SKM-1 treated with dmso at 0.1 percent for 144 hours (cell line): ENCODE measurements at regions not wholly inside any gene's neighbourhood (a gene's known extent, or its start where the extent isn't known, plus 50 kb on each side); places are given as distances from the start of the nearest gene placed in this dataset.
"Not testable (repeated sequence)": the region's sequence is repeated elsewhere in the genome, so short reads cannot be mapped to it uniquely, and the experiment has no call there.

Experiments used
- DNase-seq: peaks from one replicate; lab custom pipeline; 2025; ENCODE audit not compliant: unreplicated experiment; lab: John Stamatoyannopoulos, UW

DNA sequence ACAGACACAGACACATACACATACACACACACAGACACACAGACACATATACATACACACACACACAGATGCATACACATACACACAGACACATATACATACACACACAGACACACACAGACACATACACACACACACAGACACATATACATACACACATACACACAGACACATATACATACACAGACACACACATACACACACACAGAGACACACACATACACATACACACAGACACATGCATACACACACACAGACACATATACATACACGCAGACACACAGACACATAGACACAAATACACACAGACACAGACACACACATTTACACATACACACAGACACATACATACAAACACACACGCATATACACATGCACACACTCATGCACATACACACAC, 81.5 kb upstream of the ARL4C start:
- no peak for DNase-seq

DNA sequence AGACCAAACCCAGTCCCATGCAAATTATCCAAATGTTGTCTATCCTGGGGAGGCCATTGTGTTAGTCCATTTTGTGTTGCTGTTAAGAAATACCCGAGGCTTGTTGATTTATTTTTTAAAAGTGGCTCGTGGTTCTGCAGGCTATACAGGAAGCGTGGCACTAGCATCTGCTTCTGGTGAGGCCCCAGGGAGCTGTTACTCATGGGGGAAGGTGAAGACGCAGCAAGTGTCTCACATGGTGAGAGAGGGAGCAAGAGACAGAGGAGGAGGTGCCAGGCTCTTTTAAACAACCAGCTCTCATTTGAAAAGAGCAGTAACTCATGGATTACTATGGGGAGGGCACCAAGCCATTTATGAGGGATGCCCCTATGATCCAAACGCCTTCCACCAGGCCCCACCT, 80.3 kb upstream of the ARL4C start:
- no peak for DNase-seq

DNA sequence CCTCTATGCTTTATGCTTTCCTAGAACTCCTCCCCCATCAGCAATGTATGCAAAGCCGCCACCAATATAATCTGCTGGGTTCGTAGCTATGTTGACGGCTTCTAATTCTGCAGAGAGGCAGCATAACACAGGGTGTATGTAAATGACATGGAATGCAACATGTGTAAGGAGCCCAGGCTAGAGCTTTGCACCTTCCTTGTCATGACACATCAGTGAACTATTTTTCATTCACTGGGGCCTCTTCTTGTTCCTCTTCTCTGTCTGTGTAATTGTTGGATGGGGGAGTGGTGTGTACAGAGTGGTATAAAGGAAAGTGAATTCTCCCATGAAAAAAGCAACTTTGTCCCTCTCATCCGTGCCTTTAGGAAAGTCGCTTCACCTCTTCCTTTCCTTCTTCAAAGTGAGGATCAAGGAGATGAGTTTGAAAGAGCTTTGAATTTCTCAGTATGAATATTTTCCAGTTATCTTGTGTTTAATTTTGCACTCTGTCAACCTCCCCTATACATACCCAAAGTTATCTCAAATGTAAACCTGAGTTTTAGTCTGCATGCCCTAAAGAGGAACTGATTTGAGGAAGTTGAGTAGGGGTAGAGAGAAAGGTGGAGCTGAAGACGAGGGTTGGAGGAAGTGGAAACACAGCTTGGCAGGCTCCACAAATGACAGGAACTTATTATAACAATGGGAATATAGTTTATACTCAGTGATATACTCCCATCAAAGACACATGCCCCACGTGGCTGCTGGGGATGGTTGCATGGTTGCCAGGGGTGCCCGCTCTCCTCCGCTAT, 74.9 kb upstream of the ARL4C start:
- peak; percentile 90 for DNase-seq

DNA sequence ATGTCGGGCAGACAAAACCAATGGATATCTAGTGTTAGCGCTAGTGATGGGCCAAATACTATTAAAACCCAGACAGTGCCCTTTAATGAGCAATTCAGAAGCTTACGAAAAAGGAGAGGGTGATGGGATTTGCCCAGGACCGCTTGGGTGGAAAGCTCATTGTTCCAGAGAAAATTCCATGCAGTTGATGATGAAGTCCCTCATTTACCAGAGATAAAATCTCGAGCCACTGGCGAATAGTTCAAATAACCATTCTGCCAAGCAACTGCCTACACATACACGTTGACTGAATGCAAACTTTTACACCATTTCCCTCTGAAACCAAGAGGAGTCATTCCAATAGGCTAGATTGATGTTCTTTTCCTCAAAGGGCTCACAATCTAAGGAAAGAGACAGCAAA, 73.6 kb upstream of the ARL4C start:
- no peak for DNase-seq

DNA sequence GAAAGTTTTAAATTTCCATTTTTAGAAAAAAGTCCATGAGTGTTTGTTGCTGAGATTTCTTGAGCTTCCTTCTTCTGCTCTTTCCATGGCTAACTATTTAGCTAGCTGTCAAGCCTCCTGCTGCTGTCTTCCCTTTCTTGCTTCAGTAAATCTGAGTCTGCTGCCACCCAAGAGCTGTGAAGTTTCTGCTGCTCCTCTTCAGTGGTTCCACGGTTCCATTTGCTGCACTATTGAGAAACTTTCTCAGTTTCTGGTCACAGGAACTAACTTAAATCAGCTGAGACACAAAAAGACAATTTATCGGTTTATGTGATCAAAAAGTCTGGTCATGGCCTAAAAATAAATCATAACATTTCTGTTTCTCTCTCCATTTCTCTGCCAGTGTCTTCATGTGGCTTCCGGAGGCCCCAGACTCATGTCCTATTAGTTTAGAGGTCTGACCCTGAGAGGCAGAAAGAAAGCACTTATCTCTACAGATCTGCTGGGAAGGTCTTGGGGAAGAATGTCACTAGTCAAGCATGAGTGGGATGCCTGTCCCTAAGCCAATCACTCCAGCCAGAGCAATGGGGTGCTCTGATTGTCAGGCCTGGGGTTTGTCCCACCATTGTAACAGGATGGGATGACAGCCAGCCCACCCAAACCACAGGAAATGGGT, 73.0 kb upstream of the ARL4C start:
- DNase-seq, result no peak

DNA sequence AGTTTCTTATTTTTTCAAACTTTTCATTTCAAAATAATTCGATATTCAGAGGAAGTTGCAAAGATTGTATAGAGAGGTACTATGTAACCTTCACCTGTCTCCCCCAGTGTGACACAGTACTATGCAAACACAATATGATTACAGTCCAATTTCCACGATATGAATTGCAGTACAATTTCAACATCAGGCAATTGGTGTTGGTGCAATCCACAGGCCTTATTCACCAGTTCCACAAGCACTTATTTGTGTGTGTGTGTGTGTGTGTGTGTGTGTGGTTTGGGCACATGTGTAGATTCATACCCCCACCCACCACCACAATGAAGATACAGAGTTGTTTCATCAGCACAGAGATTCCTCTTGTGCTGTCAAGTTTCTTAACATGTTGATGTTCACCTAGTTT, 69.7 kb upstream of the ARL4C start:
- DNase-seq, result no peak

DNA sequence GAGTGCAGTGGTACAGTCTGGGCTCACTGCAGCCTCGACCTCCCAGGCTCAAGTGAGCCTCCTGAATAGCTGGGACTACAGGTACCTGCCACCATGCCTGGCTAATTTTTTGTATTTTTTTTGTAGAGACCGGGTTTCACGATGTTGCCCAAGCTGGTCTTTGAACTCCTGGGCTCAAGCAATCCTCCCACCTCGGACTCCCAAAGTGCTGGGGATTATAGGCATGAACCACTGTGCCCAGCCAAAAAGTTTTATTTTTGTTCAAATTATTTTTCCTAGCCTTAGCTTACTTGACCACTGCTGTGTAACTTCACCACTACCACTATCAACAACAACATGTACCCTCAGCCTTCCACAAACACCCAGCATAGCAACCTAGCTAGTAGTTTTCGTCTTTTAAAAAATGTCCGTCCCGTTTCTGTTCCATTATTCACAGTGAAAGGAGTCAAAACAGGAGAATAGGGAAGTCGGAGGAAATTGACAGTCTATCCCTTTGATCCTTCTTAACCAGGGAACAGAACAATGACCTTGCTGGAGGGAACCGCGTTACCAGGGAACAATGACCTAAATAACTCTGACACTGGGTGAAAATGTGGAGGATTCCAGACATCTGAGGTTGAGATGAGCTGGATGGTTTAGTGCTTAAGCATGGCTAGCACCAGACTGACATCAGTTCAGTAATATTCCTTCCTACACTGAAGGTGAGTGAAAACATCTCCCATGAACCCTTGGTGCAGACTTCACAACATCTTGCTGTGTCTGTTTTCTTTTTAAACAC, 69.2 kb upstream of the ARL4C start:
- no peak for DNase-seq

DNA sequence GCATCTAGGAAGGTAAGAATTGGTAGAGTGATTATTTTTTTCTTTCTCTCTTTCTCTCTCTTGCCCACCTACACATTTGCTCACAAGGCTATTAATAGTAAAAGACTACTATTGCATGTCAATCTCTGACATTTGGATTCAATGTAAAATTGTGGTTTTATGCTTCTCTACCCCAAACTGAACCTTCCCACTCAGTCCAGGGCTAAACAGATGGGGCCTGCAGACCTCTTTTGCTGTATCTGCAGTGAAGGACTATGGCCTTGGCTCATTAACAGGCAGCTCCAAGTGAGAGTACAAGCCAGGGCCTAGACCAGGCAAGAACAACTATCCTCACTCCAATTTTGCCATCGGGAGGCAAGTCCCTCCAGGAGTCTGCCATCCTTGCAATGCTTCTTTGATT, 68.3 kb upstream of the ARL4C start:
- DNase-seq, result no peak

DNA sequence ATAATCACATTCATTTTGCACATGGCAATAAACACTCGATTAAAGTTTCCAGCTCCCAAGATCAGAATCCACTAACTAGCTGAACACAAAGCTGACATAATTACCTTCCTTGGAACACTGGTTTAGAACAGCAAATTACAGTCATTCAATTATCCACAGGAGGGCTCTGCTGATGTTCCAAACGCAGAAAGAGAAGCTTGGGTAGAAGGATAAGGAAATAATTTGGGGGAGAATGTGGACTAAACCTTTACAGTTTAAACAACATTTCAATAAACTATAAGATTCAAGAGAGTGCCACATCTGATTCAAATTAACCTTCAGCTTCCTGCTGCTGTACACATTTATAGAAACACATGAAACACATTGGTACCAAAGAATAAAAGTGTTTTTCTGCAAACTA, 67.8 kb upstream of the ARL4C start:
- DNase-seq, result no peak

DNA sequence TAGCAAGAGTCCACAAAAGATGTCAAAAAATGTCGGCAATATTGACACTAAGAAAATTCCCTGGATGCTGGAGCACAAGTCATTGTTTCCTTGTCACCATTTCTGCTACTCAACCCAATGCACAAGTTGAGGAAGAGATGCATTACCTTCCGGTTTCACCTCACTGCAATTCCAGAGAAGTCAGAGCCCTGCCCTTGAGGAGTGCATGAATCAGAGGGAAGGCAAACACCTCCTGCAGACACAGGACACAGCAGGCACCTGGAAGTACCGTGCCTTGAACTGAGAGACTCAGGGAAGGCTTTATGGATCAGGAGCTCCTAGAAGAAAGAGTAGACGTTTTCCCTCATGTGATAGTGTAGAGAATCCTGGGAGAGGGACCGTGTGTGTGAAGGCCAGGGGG, 62.7 kb upstream of the ARL4C start:
- DNase-seq, result no peak

DNA sequence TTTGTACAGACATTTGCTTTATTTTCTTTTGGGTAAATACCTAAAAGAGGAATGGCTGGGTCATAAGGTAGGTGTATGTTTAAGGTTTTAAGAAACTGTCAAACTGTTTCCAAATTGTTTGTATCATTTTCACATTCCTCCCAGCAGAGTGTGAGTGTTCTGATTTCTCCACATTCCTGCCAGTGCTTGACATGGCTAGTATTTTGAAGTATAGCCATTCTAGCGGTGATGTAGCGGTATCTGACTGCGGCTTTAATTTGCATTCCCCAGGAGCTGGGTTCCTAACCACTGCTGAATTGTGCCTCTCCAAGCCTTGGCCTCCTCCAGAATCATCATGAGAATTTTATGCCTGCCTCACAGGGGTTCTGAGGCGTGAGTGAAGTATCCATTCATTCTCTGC, 61.8 kb upstream of the ARL4C start:
- DNase-seq, result no peak

DNA sequence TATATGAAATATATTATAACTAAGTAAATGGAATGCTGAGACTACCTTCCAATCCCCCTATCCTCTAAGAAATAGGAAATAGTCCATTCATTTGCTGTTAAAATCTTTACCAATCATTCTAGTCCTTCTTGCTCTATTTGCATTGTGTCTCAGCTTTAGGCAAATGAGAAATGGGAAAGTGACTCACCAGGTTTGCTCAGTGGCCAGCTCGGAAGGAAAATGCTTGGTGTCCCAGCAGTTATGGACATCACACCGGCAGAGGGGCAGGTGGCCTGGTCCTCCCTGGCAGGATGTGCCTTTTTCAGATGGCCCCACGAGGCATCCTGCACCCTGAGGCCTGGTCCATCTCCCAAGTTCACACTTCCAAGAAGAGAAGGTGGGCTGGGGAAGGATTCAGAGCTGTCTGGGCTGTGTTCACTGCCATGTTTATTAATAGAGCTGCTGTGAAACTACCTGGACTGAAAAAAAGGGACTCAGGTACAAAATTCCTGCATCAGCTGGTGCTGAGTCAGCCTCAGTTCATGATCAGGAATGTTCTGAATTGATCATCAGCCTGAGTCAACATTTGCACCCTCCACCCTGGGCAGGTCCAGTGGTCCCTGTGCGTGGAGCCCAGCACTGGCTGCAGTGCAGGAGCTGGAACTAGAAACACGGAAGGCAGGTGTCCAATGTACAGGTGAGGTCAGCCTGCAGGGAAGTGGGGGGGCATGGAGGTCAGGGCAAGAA, 60.1 kb upstream of the ARL4C start:
- DNase-seq, result no peak

DNA sequence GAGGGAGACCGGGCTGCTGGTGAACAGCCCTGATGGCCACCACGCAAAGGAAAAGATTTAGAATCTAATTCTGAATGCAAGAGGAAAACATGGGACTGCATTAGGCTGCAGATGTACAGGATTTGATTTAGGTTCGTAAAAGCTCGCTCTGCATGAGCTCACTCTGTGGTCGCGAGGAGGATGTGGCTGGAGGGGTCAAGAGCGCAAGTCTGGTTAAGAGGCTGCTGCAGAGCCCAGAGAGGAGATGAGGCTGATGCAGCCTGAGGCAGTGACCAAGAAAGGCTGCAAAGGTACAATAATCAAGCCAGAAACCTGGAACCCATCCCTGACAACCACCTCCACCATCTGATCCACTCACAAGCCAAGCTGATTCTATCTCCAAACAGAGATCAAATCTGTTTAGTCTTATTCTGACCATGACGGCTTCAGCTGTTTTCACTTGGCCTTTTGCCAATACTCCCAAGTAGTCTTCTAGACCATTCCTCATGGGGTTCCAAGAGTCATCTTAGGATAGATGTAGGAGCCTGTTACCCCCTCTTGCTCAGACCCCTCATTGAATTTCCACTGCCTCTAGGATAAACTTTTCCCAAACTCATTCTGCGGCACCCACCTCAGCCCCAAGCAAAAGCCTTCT, 58.9 kb upstream of the ARL4C start:
- DNase-seq, result no peak

DNA sequence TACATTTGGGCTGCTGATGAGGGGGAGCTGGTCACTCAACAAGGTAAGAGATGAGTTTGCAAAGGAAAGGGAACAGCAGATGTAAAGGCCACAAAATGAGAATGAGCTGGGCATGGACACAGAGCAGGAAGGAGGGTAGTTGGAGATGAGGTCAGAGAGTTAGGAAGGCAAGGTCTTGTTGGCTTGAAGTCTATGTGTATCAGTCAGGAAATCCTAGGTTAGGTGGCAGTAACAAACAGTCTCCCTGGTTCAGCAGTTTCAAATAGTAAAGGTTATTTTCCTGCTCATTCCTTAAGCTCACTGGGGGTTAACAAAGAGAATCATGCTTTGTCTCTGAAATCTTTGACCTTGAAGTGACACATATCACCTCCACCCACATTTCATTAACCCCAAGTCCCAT, 58.3 kb upstream of the ARL4C start:
- DNase-seq, result no peak

DNA sequence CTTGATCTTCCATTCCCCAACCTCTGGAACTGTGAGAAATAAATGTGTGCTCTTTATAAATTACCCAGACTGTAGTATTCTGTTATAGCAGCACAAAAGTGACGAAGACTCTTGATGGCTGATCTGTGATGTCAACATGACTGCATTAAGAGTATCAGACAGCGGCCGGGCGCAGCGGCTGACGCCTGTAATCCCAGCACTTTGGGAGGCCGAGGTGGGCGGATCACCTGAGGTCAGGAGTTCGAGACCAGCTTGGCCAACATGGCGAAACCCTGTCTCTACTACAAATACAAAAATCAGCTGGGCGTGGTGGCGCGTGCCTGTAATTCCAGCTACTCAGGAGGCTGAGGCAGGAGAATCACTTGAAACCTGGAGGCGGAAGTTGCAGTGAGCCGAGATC, 56.3 kb upstream of the ARL4C start:
- DNase-seq, result not testable (repeated sequence)

DNA sequence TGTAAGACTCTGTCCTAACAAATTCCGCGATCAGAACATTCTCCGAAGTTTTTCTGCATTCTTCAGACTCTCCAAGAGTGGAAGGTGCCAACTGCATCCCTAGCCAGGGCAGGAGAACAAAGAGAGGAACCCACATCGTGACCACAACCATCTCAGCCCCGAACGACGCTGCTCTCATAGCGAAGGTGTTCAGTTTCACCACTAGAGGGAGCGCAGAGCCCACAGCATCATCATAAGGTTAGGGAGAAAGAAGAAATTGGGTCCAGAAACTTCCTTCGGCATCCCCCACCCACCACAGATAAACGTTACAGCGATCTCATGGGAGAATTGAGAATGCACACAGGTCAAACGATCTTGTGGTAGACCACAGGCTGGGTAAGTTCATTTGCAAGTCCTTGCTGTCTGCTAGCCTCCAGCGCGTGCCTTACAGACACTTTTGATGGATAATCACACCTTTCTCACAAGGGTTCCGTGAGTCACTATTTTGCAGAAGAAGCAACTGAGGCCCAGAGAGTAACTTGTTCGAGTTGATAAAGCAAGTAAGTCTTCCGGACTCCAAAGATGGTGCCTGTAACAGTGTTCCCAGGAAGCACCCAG, 53.7 kb upstream of the ARL4C start:
- peak; percentile 66 for DNase-seq

DNA sequence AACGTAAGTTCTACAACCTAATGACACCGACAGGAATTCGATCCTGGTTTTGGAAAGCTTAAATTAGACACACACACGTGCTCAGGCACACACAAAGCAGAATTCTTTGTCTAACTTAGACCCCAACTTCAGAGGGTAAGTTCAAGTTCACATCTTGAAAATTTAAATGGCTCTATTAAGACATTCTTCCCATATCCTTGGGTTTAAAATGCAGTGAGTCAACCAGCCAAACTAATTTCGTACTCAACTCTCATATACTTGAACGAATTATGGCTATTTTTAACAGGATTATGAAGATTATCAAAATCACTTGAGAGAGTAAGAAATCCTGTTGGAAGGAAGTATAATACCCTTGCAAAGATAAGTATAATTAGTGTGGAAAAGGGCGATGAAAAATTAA, 53.2 kb upstream of the ARL4C start:
- DNase-seq, result no peak

DNA sequence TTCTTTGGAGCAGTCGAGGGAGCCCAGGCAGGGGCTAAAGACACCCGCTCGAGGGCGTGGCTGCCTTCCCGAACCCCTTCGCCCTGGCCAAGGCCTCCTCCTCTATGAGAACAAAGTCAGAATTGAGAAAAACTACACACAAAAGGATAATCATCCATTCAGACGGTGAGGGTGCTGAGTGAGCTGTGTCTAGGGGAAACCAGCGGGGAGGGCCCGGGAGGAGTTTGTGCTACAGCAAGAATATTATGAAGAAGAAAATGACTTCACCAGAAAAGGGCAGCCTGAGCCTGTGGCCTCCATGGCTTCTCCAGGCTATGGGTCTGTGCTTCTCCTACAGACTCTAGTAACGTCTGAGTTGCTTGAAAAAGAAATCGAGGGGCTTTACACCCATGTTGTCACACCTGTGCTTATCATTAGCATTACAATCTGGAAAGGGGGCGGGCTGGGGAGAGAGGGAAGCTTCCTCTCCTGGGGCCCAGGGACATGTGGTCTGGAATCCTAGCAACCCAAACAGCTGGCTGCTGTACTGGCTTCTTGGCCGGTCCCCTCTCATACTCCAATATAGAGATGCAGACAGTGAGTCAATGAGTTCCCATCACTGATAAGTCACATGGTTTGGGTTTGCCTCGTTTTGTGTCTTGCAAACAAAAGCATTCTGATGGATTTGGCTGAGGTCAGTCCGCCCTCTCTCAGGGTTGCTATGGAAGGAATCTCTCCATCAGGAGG, 52.0 kb upstream of the ARL4C start:
- no peak for DNase-seq

DNA sequence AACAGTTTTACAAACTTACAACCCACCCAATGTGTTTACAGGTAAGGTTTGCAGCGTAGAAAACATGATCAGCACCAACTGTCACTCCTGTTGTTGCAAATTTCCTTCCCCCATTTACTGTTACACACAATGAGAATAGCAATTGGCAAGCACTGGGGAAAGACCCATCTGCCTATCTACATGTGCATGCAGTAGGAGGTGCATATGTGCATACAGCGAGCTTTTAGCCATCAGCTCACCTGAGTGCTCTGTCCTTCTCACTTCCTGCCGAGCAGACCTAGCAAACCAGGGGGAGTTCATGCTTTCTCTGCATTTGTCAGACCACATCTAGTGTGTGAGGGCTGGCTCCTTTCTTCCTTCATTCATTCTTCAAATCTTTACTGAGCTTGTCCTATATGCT, 49.9 kb upstream of the ARL4C start:
- DNase-seq, result no peak
